Left renal pelvis (tissue), 4 donors: ENCODE measurements at regions not wholly inside any gene's neighbourhood (a gene's known extent, or its start where the extent isn't known, plus 50 kb on each side); places are given as distances from the start of the nearest gene placed in this dataset.
A peak's percentile ranks its signal among the peaks of the same experiment; 100 is the strongest.
"Not testable (repeated sequence)": the region's sequence is repeated elsewhere in the genome, so short reads cannot be mapped to it uniquely, and the experiment has no call there.

Source experiments
- DNase-seq, 4 donors: peaks; one replicate each; pipeline ENCODE4 v3.0.0-alpha.2; 2013; ENCODE audit warnings: low read depth in 4 of 4, low spot score in 3 of 4

- DNase-seq, result peak in 2 of 4 donors; percentile 18 to 37
These were observed 148.1 kb downstream of the PCDH7 start for GRCh38 chr4:30868111-30868895.

- DNase-seq, result not testable (repeated sequence)
These were observed 149.2 kb downstream of the PCDH7 start for GRCh38 chr4:30869387-30869786.

GRCh38 chr4:30870513-30870912, 150.3 kb downstream of the PCDH7 start:
- no peak for DNase-seq

GRCh38 chr4:30875658-30876269, 155.6 kb downstream of the PCDH7 start:
- no peak for DNase-seq

- no peak for DNase-seq
These were observed 159.9 kb downstream of the PCDH7 start for GRCh38 chr4:30879855-30880598.

GRCh38 chr4:30881985-30882384, 161.8 kb downstream of the PCDH7 start:
- DNase-seq, result no peak

GRCh38 chr4:30882443-30882842, 162.3 kb downstream of the PCDH7 start:
- no peak for DNase-seq

- DNase-seq, result no peak
These were observed 163.0 kb downstream of the PCDH7 start for GRCh38 chr4:30882995-30883675.

GRCh38 chr4:30901461-30902451, 181.6 kb downstream of the PCDH7 start:
- no peak for DNase-seq

- DNase-seq, result no peak
These were observed 183.5 kb downstream of the PCDH7 start for GRCh38 chr4:30903502-30904214.

GRCh38 chr4:30904215-30904555, 184.0 kb downstream of the PCDH7 start:
- no peak for DNase-seq

- DNase-seq, result no peak
These were observed 184.4 kb downstream of the PCDH7 start for GRCh38 chr4:30904588-30904987.

- DNase-seq, result no peak
These were observed 192.0 kb downstream of the PCDH7 start for GRCh38 chr4:30912098-30912714.

GRCh38 chr4:30916337-30917274, 196.4 kb downstream of the PCDH7 start:
- DNase-seq, result no peak

- DNase-seq, result no peak
These were observed 197.8 kb downstream of the PCDH7 start for GRCh38 chr4:30917946-30918345.

- DNase-seq, result no peak
These were observed 199.3 kb downstream of the PCDH7 start for GRCh38 chr4:30919458-30919857.

- no peak for DNase-seq
These were observed 199.9 kb downstream of the PCDH7 start for GRCh38 chr4:30920043-30920442.

- DNase-seq, result no peak
These were observed 202.5 kb downstream of the PCDH7 start for GRCh38 chr4:30922625-30923024.
